SIG-M5 treated with dmso at 0.1 percent for 504 hours (cell line): ENCODE measurements at regions not wholly inside any gene's neighbourhood (a gene's known extent, or its start where the extent isn't known, plus 50 kb on each side); places are given as distances from the start of the nearest gene placed in this dataset.

ENCODE experiments used
- DNase-seq: peaks from one replicate; lab custom pipeline; 2025; ENCODE audit not compliant: unreplicated experiment; lab: John Stamatoyannopoulos, UW

GRCh38 chr1:34406833-34407539 is 230.3 kb downstream of the C1orf94 start:
- peak; percentile 44 for DNase-seq

GRCh38 chr1:34408011-34408410 is 231.3 kb downstream of the C1orf94 start:
- no peak for DNase-seq

- DNase-seq, result no peak
Measured at GRCh38 chr1:34409689-34410229, 233.1 kb downstream of the C1orf94 start.

- DNase-seq, result no peak
Measured at GRCh38 chr1:34412598-34413370, 236.1 kb downstream of the C1orf94 start.

GRCh38 chr1:34415140-34415539 is 238.4 kb downstream of the C1orf94 start:
- DNase-seq, result no peak

- DNase-seq, result no peak
Measured at GRCh38 chr1:34418166-34418565, 241.5 kb downstream of the C1orf94 start.

- DNase-seq, result no peak
Measured at GRCh38 chr1:34419663-34420136, 243.0 kb downstream of the C1orf94 start.

- DNase-seq, result no peak
Measured at GRCh38 chr1:34425046-34425445, 248.3 kb downstream of the C1orf94 start.

GRCh38 chr1:34425785-34426184 is 249.1 kb downstream of the C1orf94 start:
- DNase-seq, result no peak

- no peak for DNase-seq
Measured at GRCh38 chr1:34426325-34426896, 249.7 kb downstream of the C1orf94 start.

- no peak for DNase-seq
Measured at GRCh38 chr1:34427170-34427569, 250.5 kb downstream of the C1orf94 start.

- DNase-seq, result no peak
Measured at GRCh38 chr1:34433099-34433498, 256.4 kb downstream of the C1orf94 start.

GRCh38 chr1:34436836-34437235 is 260.1 kb downstream of the C1orf94 start:
- DNase-seq, result no peak

- no peak for DNase-seq
Measured at GRCh38 chr1:34441259-34442069, 264.8 kb downstream of the C1orf94 start.

GRCh38 chr1:34444516-34444915 is 267.8 kb downstream of the C1orf94 start:
- DNase-seq, result no peak

GRCh38 chr1:34450325-34450724 is 273.6 kb downstream of the C1orf94 start:
- no peak for DNase-seq

- DNase-seq, result no peak
Measured at GRCh38 chr1:34452451-34452850, 275.7 kb downstream of the C1orf94 start.

- no peak for DNase-seq
Measured at GRCh38 chr1:34455121-34455520, 278.4 kb downstream of the C1orf94 start.

- peak; percentile 7 for DNase-seq
Measured at GRCh38 chr1:34460193-34460592, 283.5 kb downstream of the C1orf94 start.

- DNase-seq, result no peak
Measured at GRCh38 chr1:34470401-34470800, 284.4 kb upstream of the GJB5 start.

GRCh38 chr1:34474566-34474965 is 280.3 kb upstream of the GJB5 start:
- no peak for DNase-seq
